ENCODE measurements at regions not wholly inside any gene's neighbourhood (a gene's known extent, or its start where the extent isn't known, plus 50 kb on each side); places are given as distances from the start of the nearest gene placed in this dataset.

DNA sequence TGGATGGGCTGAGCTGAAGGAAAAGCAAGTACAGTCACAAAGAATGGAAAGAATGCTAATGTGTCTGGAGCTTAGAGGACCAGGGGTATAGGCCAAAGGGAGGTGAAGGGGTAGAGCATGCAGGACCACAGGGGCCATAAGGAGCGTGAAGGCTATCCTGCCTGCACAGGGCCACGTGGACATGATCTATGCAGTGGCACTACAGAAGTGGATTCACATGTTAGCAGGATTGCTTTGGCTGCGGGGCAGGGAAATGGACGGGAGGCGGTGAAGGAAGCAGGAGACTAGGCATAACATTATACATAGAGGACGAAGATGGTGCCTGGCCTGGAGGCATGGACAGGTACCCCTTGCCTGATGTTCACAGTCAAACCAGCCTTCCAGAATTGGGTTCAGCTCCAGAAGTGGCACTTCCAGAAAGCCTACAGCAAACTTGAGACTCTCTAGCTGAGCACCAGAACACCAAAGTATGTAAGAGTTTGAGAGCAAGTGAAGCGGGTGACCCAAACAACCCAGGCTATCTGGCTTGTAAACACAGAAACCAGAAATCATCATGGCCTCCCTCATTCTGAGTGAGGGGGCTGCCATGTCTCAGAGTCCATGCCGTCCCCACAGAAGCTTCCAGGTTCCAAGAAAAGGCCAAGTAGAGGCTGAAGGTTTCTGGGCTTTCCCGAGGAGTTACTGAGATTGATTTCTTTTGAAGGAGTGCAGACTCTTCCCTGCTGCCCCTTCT, 135.5 kb upstream of the JUN start:
- Mint-ChIP-seq H3K4me3 (no peak overlapping the region), H3K9me3 (peaks cover 1 to 2% of the 10 kb centered on the region in 2 donors), H3K27me3 (ENCODE audit: low read depth) (no peaks in the 10 kb centered on the region), H3K27ac (no peak overlapping the region), H3K4me1 (ENCODE audit: low read depth) (peaks cover 22% of the 10 kb centered on the region), H3K36me3 (ENCODE audit: insufficient read depth in 2 of 2) (peaks cover 0 to 5% of the 10 kb centered on the region in 2 donors)
- ATAC-seq (replicated peaks in 1 of 2), result no peak
- no peak for DNase-seq

DNA sequence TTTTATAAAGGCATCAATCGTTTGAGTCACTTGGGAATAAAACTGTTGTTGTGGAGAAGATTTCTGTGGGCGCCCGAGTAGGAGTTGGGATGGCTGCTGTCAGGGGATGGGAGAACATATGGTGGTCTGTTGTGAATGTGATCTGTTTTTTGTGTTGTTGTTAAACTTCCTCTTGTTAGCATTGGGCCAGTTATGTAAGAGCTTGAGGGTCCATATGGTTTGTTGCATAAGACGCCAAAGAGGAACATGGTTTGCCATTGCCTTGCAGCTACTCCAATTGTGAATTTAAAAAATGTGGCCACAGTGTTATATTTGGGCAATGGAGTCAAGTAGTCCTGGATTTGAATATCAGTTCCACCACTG, 136.1 kb upstream of the JUN start:
- H3K4me3 Mint-ChIP-seq, result no peak overlapping the region
- no peak for ATAC-seq (replicated peaks in 1 of 2)

DNA sequence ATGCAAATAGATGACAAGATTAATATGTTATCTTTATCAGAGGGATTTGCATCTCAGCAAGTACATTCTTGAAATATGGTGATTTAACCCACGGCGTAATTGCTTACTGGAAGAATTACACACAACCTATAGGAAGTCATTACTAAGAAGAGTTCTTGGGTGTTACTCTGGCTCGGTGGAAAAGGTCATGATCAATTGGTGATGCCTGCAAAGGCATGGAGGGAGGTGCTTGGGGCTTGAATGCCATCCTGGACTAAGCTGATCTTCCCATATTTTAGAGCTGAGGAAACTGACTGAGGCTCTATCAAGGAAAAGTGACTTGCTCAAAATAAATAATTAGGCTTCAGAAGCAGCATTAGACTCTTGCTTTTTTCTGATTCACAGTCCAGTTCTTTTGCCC, 137.5 kb upstream of the JUN start:
- H3K27ac Mint-ChIP-seq, result no peak overlapping the region

More for the DNA sequence above, 136.1 kb upstream of the JUN start:
- peaks cover under 1 to 1% of the 10 kb centered on the region in 2 donors for H3K9me3 Mint-ChIP-seq
- peaks cover 22% of the 10 kb centered on the region for H3K4me1 Mint-ChIP-seq (ENCODE audit: low read depth)
- H3K27me3 Mint-ChIP-seq (ENCODE audit: low read depth), result no peaks in the 10 kb centered on the region
- no peak for DNase-seq
- H3K36me3 Mint-ChIP-seq (ENCODE audit: insufficient read depth in 2 of 2), result peaks cover 0 to 3% of the 10 kb centered on the region in 2 donors
- H3K27ac Mint-ChIP-seq, result no peak overlapping the region

DNA sequence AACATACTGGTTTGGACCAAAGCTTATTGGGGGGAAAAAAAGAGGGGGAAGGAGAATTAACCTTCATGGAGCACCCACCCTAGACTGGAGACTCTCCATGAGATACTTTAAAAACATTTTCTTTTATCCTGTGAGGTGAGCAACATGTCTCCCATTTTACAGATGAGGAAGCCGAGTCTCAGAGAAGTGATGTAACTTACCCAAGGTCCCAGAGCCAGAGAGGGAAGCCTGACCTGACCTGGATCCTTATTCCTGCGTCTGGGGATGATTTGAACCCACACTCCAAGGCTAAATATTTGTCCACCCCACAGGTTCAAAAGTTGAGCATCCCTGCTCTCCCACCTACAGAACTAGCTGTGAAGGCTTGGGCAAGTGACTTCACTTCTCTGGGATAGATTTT, 137.9 kb upstream of the JUN start:
- DNase-seq (no peak), ATAC-seq (replicated peaks in 1 of 2) (no peak)
- Mint-ChIP-seq H3K27ac (no peak overlapping the region), H3K27me3 (ENCODE audit: low read depth) (no peaks in the 10 kb centered on the region), H3K4me3 (peak overlapping the region in 1 of 2 donors; percentile 41), H3K36me3 (ENCODE audit: insufficient read depth in 2 of 2) (no peaks in the 10 kb centered on the region), H3K9me3 (no peaks in the 10 kb centered on the region), H3K4me1 (ENCODE audit: low read depth) (peaks cover 25% of the 10 kb centered on the region)

More for the DNA sequence above, 137.5 kb upstream of the JUN start:
- Mint-ChIP-seq H3K4me3 (no peak overlapping the region), H3K27me3 (ENCODE audit: low read depth) (no peaks in the 10 kb centered on the region), H3K9me3 (no peaks in the 10 kb centered on the region), H3K4me1 (ENCODE audit: low read depth) (peaks cover 22% of the 10 kb centered on the region), H3K36me3 (ENCODE audit: insufficient read depth in 2 of 2) (no peaks in the 10 kb centered on the region)
- DNase-seq (no peak), ATAC-seq (replicated peaks in 1 of 2) (no peak)

DNA sequence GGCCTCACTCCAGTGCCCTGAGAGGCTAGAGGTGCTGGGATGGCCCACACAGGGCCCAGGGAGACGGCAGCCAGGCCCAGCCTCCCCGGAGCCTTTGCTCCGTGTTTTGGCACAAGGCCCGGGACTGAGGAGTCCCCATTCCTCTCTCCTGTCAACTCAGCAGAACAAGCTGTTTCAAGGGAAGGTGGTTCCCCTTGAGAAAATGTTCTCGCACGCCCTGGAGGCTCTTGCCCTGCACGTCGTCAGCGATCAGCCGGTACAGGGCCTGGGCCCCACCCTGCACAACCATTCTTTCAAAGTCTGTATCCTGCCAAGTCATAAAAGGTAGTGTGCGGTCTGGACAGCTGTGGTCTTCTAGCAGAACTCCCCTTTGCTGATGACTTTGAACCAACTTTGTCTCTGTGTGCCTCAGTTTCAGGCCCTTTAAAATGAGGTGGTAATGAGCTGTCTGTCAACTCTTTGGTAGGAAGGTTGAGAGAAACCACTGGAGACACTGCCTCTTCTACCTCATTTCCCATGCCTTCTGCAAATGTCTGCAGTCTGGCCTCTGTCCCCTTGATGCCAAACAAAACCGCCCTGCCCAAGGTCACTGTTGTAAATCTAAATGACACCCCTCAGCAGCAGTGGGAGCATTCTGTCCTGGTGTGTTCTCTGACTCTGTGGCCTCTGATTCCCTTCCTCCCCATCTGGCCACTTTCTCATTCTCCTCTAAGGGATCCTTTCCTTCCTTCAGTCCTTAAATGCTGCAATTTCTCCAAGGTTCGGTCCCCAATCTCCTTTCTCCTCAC, 138.6 kb upstream of the JUN start:
- Mint-ChIP-seq H3K27me3 (ENCODE audit: low read depth) (no peaks in the 10 kb centered on the region), H3K4me1 (ENCODE audit: low read depth) (peaks cover 32% of the 10 kb centered on the region), H3K36me3 (ENCODE audit: insufficient read depth in 2 of 2) (no peaks in the 10 kb centered on the region), H3K9me3 (no peaks in the 10 kb centered on the region), H3K4me3 (peak overlapping the region; percentile 0 to 41), H3K27ac (no peak overlapping the region)
- DNase-seq, result peak; percentile 65 to 78
- ATAC-seq (replicated peaks in 1 of 2), result peak; percentile 100

DNA sequence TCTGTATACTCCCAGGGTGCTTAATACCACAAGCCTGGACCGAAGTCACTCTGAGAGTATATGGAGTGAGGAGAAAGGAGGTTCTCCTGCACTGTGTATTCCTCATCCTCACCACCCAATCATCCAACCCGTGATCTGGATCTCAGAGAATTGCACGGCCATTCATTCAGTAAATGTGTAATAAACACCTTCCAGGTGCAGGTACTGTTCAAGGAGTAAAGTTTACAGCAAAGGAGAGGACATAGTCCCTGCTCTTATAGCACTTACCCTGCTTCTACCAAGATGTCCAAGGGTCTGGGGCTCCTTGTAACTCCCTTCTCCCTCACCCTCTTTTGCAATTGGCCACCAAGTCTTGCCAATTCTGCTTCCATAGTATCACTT, 139.2 kb upstream of the JUN start:
- Mint-ChIP-seq H3K27me3 (ENCODE audit: low read depth) (no peaks in the 10 kb centered on the region), H3K36me3 (ENCODE audit: insufficient read depth in 2 of 2) (no peaks in the 10 kb centered on the region), H3K27ac (no peak overlapping the region), H3K4me1 (ENCODE audit: low read depth) (peaks cover 33% of the 10 kb centered on the region), H3K4me3 (peak overlapping the region in 1 of 2 donors; percentile 0), H3K9me3 (no peaks in the 10 kb centered on the region)
- ATAC-seq (replicated peaks in 1 of 2) (no peak), DNase-seq (no peak)

DNA sequence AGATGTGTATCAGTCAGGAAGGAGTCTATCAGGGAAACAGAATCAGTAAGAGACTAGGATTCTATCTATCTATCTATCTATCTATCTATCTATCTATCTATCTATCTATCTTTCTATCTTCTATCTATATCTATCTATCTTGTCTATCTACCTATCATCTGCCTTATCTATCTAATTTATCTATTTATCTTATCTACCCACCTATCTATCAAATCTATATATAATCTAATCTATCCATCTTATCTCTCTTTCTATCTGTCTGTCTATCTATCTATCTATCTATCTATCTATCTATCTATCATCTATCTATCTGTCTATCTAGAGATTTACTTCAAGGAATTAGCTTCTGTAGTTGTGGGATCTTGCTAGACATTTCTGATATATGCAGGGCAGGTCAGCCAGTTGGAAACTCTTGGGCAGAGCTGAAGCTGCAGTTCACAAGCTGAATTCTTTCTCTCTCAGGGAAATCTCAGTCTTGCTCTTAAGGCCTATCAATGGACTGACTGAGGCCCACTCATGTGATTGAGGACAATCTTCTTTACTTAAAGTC, 140.2 kb upstream of the JUN start:
- H3K4me3 Mint-ChIP-seq, result no peak overlapping the region
- no peaks in the 10 kb centered on the region for H3K27me3 Mint-ChIP-seq (ENCODE audit: low read depth)

DNA sequence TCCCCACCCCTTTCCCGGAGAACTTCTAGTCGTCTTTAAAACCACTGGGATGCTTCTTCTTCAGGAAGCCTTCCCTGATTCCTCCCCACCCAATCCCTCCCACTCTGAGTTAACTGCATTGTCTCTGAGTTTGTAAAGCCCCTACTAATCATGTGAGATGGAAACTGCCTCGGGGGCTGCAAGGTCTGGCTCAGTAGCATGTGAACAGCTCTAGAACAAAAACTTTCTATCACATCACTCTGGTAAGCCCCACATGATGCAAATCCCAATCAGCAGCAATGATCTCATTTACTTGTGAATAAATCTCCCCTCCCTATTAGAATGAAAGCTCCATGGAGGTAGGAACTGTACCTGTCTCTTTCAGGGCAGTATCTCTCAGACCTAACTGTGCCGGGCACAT, 141.0 kb upstream of the JUN start:
- no peak overlapping the region for H3K27ac Mint-ChIP-seq
- H3K9me3 Mint-ChIP-seq, result no peaks in the 10 kb centered on the region
- no peaks in the 10 kb centered on the region for H3K36me3 Mint-ChIP-seq (ENCODE audit: insufficient read depth in 2 of 2)
- DNase-seq, result no peak
- no peak overlapping the region for H3K4me3 Mint-ChIP-seq
- ATAC-seq (replicated peaks in 1 of 2), result no peak
- peaks cover 46% of the 10 kb centered on the region for H3K4me1 Mint-ChIP-seq (ENCODE audit: low read depth)
- no peaks in the 10 kb centered on the region for H3K27me3 Mint-ChIP-seq (ENCODE audit: low read depth)

More for the DNA sequence above, 140.2 kb upstream of the JUN start:
- Mint-ChIP-seq H3K36me3 (ENCODE audit: insufficient read depth in 2 of 2) (no peaks in the 10 kb centered on the region), H3K4me1 (ENCODE audit: low read depth) (peaks cover 38% of the 10 kb centered on the region), H3K9me3 (no peaks in the 10 kb centered on the region), H3K27ac (peak overlapping the region; percentile 70)
- ATAC-seq (replicated peaks in 1 of 2), result no peak
- DNase-seq, result no peak

DNA sequence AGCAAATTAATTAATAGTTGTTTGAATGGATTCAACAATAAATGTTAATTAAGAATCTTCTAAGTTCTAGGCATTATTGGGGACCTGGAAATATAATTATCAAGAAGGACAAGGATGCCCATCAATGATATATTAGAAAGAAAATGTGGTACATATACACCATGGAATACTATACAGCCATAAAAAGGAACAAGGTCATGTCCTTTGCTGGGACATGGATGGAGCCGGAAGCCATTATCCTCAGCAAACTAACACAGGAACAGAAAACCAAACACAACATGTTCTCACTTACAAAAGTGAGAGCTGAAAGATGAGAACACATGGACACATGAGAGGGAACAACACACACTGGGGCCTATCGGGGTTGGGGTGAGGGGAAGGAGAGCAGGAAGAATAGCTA, 141.4 kb upstream of the JUN start:
- Mint-ChIP-seq H3K27ac (no peak overlapping the region), H3K4me1 (ENCODE audit: low read depth) (peaks cover 50% of the 10 kb centered on the region), H3K9me3 (no peaks in the 10 kb centered on the region), H3K36me3 (ENCODE audit: insufficient read depth in 2 of 2) (no peaks in the 10 kb centered on the region), H3K4me3 (no peak overlapping the region), H3K27me3 (ENCODE audit: low read depth) (no peaks in the 10 kb centered on the region)
- ATAC-seq (replicated peaks in 1 of 2) (no peak), DNase-seq (no peak)

DNA sequence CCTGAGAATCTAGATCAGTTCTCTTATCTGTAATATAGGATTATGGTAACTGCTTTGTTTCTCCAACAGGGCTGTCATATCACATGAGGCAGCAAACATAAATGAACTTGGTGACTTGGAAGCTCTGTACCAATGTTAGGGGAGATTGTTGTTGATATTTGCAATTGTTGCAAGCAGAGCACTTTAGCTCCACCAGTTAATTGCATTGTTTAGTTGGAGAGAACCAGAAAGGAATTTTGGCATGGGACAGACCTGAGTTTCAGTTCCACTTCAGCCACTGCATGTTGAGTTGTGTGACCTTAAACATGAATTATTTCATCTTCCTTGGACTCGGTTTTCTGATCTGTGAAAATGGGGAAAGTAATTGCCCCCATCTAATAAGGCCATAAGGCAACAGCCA, 142.3 kb upstream of the JUN start:
- DNase-seq (no peak), ATAC-seq (replicated peaks in 1 of 2) (no peak)
- Mint-ChIP-seq H3K4me1 (ENCODE audit: low read depth) (peaks cover 57% of the 10 kb centered on the region), H3K9me3 (no peaks in the 10 kb centered on the region), H3K27ac (no peak overlapping the region), H3K36me3 (ENCODE audit: insufficient read depth in 2 of 2) (no peaks in the 10 kb centered on the region), H3K27me3 (ENCODE audit: low read depth) (no peaks in the 10 kb centered on the region), H3K4me3 (no peak overlapping the region)

DNA sequence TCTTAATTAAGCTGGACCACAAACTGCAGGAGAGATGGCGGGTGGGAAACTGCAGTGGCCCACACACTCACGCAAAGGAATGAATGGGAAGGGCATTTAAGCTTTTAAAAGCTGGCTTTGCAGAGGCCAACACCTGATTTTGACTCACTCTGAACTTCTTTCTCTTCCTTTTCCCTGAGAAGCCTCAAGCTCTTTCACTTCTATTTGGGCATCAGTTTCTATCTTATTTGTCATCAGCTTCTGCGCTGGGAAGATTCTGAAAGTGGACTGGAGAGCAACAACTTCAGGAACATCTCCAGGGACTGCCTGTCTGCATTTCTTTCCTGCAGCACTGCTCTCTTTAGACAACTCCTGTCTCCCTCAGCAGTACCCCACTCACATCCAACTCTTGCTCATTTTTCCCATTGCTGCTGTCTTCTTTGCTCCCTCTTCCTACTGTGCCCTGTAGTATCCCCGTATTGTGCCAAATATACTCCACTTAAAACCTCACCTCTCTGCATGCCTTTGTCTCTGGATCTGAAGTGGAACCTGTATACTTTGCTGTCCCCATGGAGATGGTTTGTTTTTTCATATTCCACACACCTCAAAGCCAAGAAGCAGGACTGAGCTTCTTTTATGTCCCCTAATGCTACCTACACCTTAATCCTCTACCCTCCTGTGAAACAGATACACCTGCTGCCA, 143.3 kb upstream of the JUN start:
- DNase-seq (no peak), ATAC-seq (replicated peaks in 1 of 2) (no peak)
- Mint-ChIP-seq H3K27ac (no peak overlapping the region), H3K4me3 (no peak overlapping the region), H3K36me3 (ENCODE audit: insufficient read depth in 2 of 2) (no peaks in the 10 kb centered on the region), H3K4me1 (ENCODE audit: low read depth) (peaks cover 60% of the 10 kb centered on the region), H3K9me3 (no peaks in the 10 kb centered on the region), H3K27me3 (ENCODE audit: low read depth) (no peaks in the 10 kb centered on the region)

DNA sequence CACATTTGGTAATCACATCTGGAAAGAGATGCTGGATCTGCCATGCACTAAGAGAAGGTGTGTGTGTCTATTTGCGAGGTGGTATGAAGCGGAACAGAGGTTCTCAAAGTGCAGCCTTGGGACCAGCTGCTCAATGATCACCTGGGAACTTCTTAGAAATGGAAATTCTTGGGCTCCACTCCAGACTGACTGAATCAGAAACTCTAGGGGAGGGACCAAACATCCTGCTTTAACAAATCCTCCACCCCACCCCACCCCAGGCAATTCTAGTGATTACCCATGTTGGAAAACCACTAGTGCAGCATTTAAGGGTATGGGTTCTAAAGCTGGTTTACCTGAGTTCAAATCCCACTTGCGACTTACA, 143.9 kb upstream of the JUN start:
- no peak overlapping the region for H3K4me3 Mint-ChIP-seq
- H3K4me1 Mint-ChIP-seq (ENCODE audit: low read depth), result peaks cover 60% of the 10 kb centered on the region
- H3K27me3 Mint-ChIP-seq (ENCODE audit: low read depth), result no peaks in the 10 kb centered on the region
- H3K27ac Mint-ChIP-seq, result no peak overlapping the region
- no peak for ATAC-seq (replicated peaks in 1 of 2)
- DNase-seq, result no peak
- no peaks in the 10 kb centered on the region for H3K9me3 Mint-ChIP-seq
- no peaks in the 10 kb centered on the region for H3K36me3 Mint-ChIP-seq (ENCODE audit: insufficient read depth in 2 of 2)

DNA sequence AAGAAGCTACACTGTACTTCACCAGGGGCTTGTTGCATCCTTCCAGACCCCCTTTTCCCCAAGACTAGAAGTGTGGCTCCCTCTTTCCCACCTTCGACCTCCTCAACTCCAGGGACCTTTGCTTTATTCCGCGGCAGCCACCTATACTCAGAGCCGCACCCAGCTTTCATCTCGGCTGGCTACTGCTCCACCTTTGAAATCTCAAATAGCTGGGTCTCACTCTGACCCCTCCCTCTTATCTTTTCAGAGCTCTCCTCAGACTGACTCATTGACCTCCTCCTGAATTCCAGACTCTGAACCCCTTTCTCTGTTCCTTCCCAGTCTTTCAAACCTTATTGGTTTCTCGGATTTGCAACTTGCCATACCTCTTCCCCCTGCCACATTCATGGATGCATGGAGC, 144.7 kb upstream of the JUN start:
- Mint-ChIP-seq H3K27ac (no peak overlapping the region), H3K9me3 (no peaks in the 10 kb centered on the region), H3K4me3 (no peak overlapping the region), H3K4me1 (ENCODE audit: low read depth) (peaks cover 60% of the 10 kb centered on the region), H3K36me3 (ENCODE audit: insufficient read depth in 2 of 2) (no peaks in the 10 kb centered on the region), H3K27me3 (ENCODE audit: low read depth) (no peaks in the 10 kb centered on the region)
- ATAC-seq (replicated peaks in 1 of 2), result no peak
- no peak for DNase-seq
